ENCODE measurements at regions not wholly inside any gene's neighbourhood (a gene's known extent, or its start where the extent isn't known, plus 50 kb on each side); places are given as distances from the start of the nearest gene placed in this dataset.

DNA sequence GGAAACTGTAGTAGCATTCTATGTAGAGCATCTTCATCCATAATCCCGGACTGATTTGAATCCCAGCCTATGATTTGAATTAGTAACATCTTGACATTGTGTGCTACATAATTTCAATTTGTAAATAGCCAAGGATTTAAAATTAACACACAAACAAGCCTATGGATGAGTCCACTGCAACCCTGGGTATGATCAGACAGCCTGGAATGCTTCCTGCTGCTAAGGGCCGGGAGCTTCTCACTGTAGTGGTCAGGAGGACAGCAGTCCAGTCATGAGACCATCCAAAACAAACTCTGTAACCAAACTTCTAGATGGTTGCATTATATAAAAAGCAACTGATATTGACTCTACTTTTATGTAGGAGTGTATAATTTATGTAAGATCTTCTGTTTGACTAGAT lies 539.3 kb downstream of the MTRR start:
- TF ChIP-seq, protein P1, sequence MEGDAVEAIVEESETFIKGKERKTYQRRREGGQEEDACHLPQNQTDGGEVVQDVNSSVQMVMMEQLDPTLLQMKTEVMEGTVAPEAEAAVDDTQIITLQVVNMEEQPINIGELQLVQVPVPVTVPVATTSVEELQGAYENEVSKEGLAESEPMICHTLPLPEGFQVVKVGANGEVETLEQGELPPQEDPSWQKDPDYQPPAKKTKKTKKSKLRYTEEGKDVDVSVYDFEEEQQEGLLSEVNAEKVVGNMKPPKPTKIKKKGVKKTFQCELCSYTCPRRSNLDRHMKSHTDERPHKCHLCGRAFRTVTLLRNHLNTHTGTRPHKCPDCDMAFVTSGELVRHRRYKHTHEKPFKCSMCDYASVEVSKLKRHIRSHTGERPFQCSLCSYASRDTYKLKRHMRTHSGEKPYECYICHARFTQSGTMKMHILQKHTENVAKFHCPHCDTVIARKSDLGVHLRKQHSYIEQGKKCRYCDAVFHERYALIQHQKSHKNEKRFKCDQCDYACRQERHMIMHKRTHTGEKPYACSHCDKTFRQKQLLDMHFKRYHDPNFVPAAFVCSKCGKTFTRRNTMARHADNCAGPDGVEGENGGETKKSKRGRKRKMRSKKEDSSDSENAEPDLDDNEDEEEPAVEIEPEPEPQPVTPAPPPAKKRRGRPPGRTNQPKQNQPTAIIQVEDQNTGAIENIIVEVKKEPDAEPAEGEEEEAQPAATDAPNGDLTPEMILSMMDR (IDR thresholded peaks at IDR 0.05): no peak
- no peak overlapping the region for H3K4me3 ChIP-seq
- intact Hi-C loops (cut with DNase I): no loop called here

DNA sequence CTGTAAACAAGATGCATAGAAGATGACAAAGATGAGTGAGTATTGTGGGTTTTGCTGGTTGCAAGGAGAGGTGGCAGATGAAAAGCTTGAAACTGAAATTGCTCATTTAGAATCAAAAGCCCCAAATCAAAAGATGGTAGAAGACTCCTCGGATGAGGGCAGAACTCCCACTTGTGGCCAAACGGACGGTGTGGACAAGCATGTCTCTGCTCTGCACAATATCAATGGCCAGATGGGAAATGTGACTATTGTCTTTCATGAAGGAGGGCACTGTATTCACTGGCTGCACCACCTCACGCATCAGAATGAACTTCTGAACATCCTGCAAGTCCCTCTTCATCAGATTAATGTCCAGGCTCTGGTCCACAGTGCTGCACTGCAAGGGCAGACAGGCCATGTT lies 541.7 kb downstream of the MTRR start:
- intact Hi-C loops (cut with DNase I): no loop called here
- no peaks in the 10 kb centered on the region for H3K4me1 ChIP-seq

More for the DNA sequence above, 539.3 kb downstream of the MTRR start:
- ATAC-seq (no peak), DNase-seq (no peak)
- no peaks in the 10 kb centered on the region for H3K27me3 ChIP-seq
- peaks cover 0 to 18% (median 6%) of the 10 kb centered on the region in 11 donors for H3K9me3 ChIP-seq
- H3K4me1 ChIP-seq: no peaks in the 10 kb centered on the region
- no peaks in the 10 kb centered on the region for H3K36me3 ChIP-seq
- no peak overlapping the region for H3K27ac ChIP-seq
- WGBS, 2 donors: 73 to 83% methylated on average over 2 of the region's 2 CpGs

DNA sequence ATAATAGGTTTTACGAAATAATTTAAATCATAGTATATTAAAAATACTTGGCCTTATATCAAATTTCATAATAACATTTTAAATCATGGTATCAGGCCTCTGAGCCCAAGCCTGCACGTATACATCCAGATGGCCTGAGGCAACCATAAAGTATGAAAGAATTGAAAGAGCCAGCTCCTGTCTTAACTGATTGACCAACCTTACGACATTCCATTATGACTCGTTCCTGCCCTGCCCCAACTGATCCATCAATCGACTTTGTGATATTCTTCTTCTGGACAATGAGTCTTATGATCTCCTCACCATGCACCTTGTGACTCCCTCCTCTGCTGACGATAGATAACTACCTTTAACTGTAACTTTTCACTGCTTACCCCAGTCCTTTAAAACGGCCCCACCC lies 545.0 kb downstream of the MTRR start:
- ATAC-seq: no peak
- TF ChIP-seq, protein P1 (IDR thresholded peaks at IDR 0.05): no peak
- Histone ChIP-seq H3K36me3 (no peaks in the 10 kb centered on the region), H3K9me3 (peaks cover 0 to 6% (median 0%) of the 10 kb centered on the region in 11 donors), H3K4me1 (peaks cover 0 to 6% (median 0%) of the 10 kb centered on the region in 9 donors), H3K27me3 (no peaks in the 10 kb centered on the region), H3K27ac (no peak overlapping the region), H3K4me3 (no peak overlapping the region)
- no peak for DNase-seq
- intact Hi-C loops (cut with DNase I): no loop called here
- WGBS, 2 donors: 81 to 88% methylated on average over 7 of the region's 7 CpGs

More for the DNA sequence above, 541.7 kb downstream of the MTRR start:
- no peak overlapping the region for H3K4me3 ChIP-seq
- TF ChIP-seq, protein P1 (IDR thresholded peaks at IDR 0.05): no peak
- 66% methylated on average over 4 of the region's 4 CpGs for WGBS, 2 donors
- H3K27me3 ChIP-seq: no peaks in the 10 kb centered on the region
- no peak overlapping the region for H3K27ac ChIP-seq
- H3K9me3 ChIP-seq: peaks cover 0 to 16% (median 0%) of the 10 kb centered on the region in 11 donors
- H3K36me3 ChIP-seq: no peaks in the 10 kb centered on the region
- no peak for DNase-seq
- ATAC-seq: no peak

DNA sequence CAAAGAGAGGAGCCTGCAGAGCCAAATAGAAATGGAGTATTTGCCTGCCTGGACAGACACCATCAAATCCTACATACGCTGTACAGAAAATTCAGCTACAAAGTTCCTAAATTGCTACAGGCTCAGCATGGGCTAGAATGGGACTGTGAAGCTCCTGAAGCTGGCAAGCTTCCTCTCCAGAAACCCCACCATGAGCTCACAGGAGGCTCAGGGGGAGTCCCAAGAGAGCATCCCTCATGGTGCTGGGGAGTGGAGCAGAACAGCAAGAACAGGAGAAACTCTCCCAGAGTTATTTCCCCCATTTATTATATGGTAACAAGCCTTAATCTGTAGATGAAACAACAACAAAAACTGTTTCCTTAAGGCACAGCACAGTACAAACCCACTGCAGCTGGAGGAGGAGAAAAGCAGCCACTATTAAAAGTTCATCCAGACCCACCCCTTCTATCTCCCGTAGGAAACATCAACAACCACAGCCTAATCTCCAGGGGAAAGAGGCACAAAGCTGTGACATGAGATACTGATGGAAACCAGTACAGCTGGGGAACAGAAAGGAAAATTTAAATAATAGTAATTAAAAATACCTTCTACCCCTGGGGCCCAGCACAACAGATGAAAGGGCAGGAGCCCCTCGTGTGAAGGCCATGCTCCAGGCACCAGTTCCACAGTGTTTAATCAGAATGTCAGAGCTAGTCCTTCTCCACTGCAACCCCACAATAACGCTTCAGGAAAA lies 548.5 kb downstream of the MTRR start:
- DNase-seq: no peak
- H3K4me1 ChIP-seq: peaks cover 0 to 6% (median 0%) of the 10 kb centered on the region in 9 donors
- H3K27ac ChIP-seq: no peak overlapping the region
- no peaks in the 10 kb centered on the region for H3K36me3 ChIP-seq
- peaks cover 0 to 3% (median 0%) of the 10 kb centered on the region in 11 donors for H3K9me3 ChIP-seq
- no peak overlapping the region for H3K4me3 ChIP-seq
- intact Hi-C loops (cut with DNase I): no loop called here
- TF ChIP-seq, protein P1 (IDR thresholded peaks at IDR 0.05): no peak
- 31 to 33% methylated on average over 4 of the region's 4 CpGs for WGBS, 2 donors
- no peaks in the 10 kb centered on the region for H3K27me3 ChIP-seq
- peak in 1 of 8 donors; percentile 61 for ATAC-seq

Data from heart right ventricle (tissue), 16 donors.